ENCODE measurements at regions not wholly inside any gene's neighbourhood (a gene's known extent, or its start where the extent isn't known, plus 50 kb on each side); places are given as distances from the start of the nearest gene placed in this dataset.

DNA sequence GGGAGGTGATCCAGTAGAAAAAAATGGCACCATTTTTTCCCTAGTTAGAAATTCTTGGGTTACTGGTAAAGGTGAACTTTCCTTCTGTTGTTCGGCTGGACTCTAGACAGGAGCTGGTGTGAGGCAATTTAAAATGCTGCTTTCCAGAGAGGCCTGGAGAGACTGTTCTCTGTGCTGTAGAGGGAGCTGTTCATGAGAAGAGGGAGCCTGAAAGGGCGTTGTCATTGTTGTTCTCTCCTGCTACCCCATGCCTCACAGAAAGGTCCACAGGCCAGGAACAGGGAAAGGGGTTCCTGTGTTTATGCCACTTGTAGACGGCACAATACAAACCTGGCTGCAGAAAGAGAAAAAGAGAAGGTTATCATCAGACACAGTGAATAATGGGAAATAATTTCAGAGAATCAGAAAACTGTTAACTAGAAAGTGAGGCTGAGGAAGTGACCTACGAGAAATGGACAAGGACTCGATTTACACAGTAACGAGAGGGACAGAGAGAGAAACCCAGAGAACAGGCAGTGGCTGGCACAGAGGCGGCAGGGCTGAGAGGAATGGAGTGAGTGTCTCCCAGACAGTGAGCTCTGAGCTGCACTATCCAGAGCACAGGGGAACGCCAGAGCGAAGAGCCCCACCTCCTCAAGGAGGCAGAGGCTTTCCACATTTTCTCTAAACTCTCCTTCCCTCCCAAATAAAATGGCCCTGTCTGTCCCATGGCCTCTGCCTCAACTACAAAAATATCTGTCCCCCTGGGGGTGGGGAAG is 109.2 kb downstream of the RRM1 start:
- Mint-ChIP-seq H3K27me3 (ENCODE audit: unreplicated experiment) (no peaks in the 10 kb centered on the region), H3K27ac (ENCODE audit: unreplicated experiment) (no peak overlapping the region), H3K36me3 (ENCODE audit: low read depth, unreplicated experiment) (no peaks in the 10 kb centered on the region), H3K9me3 (ENCODE audit: unreplicated experiment) (no peaks in the 10 kb centered on the region), H3K4me1 (ENCODE audit: unreplicated experiment) (peaks cover 3% of the 10 kb centered on the region), H3K4me3 (ENCODE audit: unreplicated experiment) (no peak overlapping the region)
- TF ChIP-seq, protein P1, sequence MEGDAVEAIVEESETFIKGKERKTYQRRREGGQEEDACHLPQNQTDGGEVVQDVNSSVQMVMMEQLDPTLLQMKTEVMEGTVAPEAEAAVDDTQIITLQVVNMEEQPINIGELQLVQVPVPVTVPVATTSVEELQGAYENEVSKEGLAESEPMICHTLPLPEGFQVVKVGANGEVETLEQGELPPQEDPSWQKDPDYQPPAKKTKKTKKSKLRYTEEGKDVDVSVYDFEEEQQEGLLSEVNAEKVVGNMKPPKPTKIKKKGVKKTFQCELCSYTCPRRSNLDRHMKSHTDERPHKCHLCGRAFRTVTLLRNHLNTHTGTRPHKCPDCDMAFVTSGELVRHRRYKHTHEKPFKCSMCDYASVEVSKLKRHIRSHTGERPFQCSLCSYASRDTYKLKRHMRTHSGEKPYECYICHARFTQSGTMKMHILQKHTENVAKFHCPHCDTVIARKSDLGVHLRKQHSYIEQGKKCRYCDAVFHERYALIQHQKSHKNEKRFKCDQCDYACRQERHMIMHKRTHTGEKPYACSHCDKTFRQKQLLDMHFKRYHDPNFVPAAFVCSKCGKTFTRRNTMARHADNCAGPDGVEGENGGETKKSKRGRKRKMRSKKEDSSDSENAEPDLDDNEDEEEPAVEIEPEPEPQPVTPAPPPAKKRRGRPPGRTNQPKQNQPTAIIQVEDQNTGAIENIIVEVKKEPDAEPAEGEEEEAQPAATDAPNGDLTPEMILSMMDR (IDR thresholded peaks at IDR 0.05; ENCODE audit: unreplicated experiment) = no peak
- DNase-seq (ENCODE audit: low spot score) = no peak

DNA sequence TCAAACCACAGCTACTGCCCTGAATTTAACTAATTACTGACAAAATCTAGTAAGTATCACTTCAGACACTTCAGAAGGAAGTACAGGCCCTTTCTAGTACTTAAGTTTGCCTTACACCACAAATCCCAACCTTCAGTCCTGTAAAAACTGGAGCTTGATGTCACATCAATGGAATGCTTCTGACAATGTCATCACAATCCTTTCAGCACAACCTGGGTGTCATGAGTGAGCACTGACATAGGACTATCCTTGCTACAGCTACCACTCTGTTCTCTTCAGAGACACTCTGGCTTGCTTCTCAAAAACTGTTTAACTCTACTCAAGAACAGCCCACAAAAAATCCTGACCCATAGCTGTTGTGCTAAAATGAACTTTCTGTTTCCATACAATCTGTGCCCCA is 108.2 kb downstream of the RRM1 start:
- Mint-ChIP-seq H3K27me3 (ENCODE audit: unreplicated experiment) (no peaks in the 10 kb centered on the region), H3K9me3 (ENCODE audit: unreplicated experiment) (no peaks in the 10 kb centered on the region), H3K4me3 (ENCODE audit: unreplicated experiment) (no peak overlapping the region), H3K4me1 (ENCODE audit: unreplicated experiment) (peaks cover 3% of the 10 kb centered on the region), H3K27ac (ENCODE audit: unreplicated experiment) (no peak overlapping the region), H3K36me3 (ENCODE audit: low read depth, unreplicated experiment) (no peaks in the 10 kb centered on the region)
- TF ChIP-seq, protein P1 (IDR thresholded peaks at IDR 0.05; ENCODE audit: unreplicated experiment) = no peak
- DNase-seq (ENCODE audit: low spot score) = no peak

DNA sequence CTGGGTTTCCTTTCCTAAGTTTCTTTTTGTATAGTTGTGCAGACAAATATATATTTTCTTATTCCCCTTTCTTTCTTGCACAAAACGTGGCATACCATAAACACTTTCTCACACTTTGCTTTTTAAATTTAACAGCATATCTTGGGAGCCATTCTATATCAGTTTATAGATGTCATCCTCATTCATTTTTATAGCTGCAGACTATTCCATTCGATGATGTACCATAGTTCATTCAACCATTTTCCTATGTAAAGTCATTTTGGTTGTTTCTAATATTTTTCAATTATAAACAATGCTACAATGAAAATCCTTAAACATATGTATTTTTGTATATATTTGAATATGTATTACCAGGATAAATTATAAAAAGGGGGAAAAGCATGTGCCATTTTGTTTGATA is 102.5 kb downstream of the RRM1 start:
- no peak overlapping the region for H3K27ac Mint-ChIP-seq (ENCODE audit: unreplicated experiment)
- H3K4me3 Mint-ChIP-seq (ENCODE audit: unreplicated experiment) = no peak overlapping the region
- no peaks in the 10 kb centered on the region for H3K27me3 Mint-ChIP-seq (ENCODE audit: unreplicated experiment)
- no peak for DNase-seq (ENCODE audit: low spot score)
- no peaks in the 10 kb centered on the region for H3K9me3 Mint-ChIP-seq (ENCODE audit: unreplicated experiment)
- H3K4me1 Mint-ChIP-seq (ENCODE audit: unreplicated experiment) = no peaks in the 10 kb centered on the region
- TF ChIP-seq, protein P1 (IDR thresholded peaks at IDR 0.05; ENCODE audit: unreplicated experiment) = no peak
- H3K36me3 Mint-ChIP-seq (ENCODE audit: low read depth, unreplicated experiment) = no peaks in the 10 kb centered on the region

DNA sequence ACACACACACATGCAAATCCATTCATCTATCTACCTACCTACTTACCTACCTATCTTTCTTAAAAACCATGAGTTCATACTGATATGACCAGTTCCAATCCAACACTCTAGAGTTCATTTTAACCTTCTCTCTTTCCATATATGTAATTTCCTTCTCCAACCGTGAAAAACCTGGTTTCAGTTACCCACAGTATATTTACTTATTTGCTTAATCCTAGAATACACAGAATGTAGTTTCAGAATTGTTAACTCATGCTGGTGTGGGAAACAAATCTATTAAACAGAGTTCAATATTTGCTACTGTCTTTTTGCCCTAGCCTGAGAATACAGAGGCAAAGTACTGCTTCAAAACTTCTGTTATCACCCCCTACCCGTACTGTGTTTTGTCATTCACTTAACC is 101.3 kb downstream of the RRM1 start:
- H3K9me3 Mint-ChIP-seq (ENCODE audit: unreplicated experiment) = no peaks in the 10 kb centered on the region
- H3K27ac Mint-ChIP-seq (ENCODE audit: unreplicated experiment) = no peak overlapping the region
- H3K27me3 Mint-ChIP-seq (ENCODE audit: unreplicated experiment) = no peaks in the 10 kb centered on the region
- TF ChIP-seq, protein P1 (IDR thresholded peaks at IDR 0.05; ENCODE audit: unreplicated experiment) = no peak
- DNase-seq (ENCODE audit: low spot score) = no peak
- no peak overlapping the region for H3K4me3 Mint-ChIP-seq (ENCODE audit: unreplicated experiment)
- no peaks in the 10 kb centered on the region for H3K36me3 Mint-ChIP-seq (ENCODE audit: low read depth, unreplicated experiment)
- H3K4me1 Mint-ChIP-seq (ENCODE audit: unreplicated experiment) = no peaks in the 10 kb centered on the region

DNA sequence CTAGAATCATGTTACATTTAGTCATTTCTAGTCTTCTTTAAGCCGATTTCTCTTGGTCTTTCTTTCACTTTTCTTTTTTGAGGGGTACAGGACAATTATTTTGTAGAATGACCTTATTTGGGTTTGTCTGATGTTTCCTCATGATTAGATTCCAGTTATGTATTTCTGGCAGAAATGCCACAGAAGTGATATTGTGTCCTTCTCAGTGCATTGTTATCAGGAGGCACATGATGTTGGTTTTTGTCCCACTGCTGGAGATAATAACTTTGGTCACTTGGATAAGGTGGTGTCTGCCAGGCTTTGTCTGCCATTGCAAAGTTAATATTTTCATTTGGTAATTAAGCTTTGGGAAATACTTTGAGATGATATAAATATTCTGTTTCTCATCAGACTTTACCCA is 100.3 kb downstream of the RRM1 start:
- H3K27ac Mint-ChIP-seq (ENCODE audit: unreplicated experiment) = no peak overlapping the region
- H3K9me3 Mint-ChIP-seq (ENCODE audit: unreplicated experiment) = no peaks in the 10 kb centered on the region
- H3K27me3 Mint-ChIP-seq (ENCODE audit: unreplicated experiment) = no peaks in the 10 kb centered on the region
- no peak overlapping the region for H3K4me3 Mint-ChIP-seq (ENCODE audit: unreplicated experiment)
- no peak for DNase-seq (ENCODE audit: low spot score)
- no peaks in the 10 kb centered on the region for H3K36me3 Mint-ChIP-seq (ENCODE audit: low read depth, unreplicated experiment)
- TF ChIP-seq, protein P1 (IDR thresholded peaks at IDR 0.05; ENCODE audit: unreplicated experiment) = no peak
- peaks cover 3% of the 10 kb centered on the region for H3K4me1 Mint-ChIP-seq (ENCODE audit: unreplicated experiment)
